ENCODE measurements at regions not wholly inside any gene's neighbourhood (a gene's known extent, or its start where the extent isn't known, plus 50 kb on each side); places are given as distances from the start of the nearest gene placed in this dataset.

GRCh38 chr11:70697701-70698100 is 299.4 kb downstream of the CTTN start:
- TF ChIP-seq TCF12 (IDR thresholded peaks at IDR 0.05; ENCODE audit: low read depth) (no peak), CREB1 (IDR thresholded peaks at IDR 0.05; ENCODE audit: low read depth) (no peak), RAD21 (IDR thresholded peaks at IDR 0.05; ENCODE audit: low read depth) (no peak), EGR1 (IDR thresholded peaks at IDR 0.05) (no peak), TEAD4 (IDR thresholded peaks at IDR 0.05) (no peak), USF1 (IDR thresholded peaks at IDR 0.05) (no peak), NFIC (IDR thresholded peaks at IDR 0.05) (no peak), EP300 (IDR thresholded peaks at IDR 0.05; ENCODE audit: borderline replicate concordance) (no peak), ZBTB7A (IDR thresholded peaks at IDR 0.05; ENCODE audit: low read depth) (no peak), FOXM1 (IDR thresholded peaks at IDR 0.05; ENCODE audit: borderline replicate concordance, low read depth) (no peak), CEBPB (IDR thresholded peaks at IDR 0.05) (no peak), YY1 (IDR thresholded peaks at IDR 0.05; ENCODE audit: low read depth) (no peak), TAF1 (IDR thresholded peaks at IDR 0.05; ENCODE audit: low read depth) (no peak)
- TF ChIP-seq, protein P1, sequence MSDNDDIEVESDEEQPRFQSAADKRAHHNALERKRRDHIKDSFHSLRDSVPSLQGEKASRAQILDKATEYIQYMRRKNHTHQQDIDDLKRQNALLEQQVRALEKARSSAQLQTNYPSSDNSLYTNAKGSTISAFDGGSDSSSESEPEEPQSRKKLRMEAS (IDR thresholded peaks at IDR 0.05): no peak
- TF ChIP-seq, protein P2, sequence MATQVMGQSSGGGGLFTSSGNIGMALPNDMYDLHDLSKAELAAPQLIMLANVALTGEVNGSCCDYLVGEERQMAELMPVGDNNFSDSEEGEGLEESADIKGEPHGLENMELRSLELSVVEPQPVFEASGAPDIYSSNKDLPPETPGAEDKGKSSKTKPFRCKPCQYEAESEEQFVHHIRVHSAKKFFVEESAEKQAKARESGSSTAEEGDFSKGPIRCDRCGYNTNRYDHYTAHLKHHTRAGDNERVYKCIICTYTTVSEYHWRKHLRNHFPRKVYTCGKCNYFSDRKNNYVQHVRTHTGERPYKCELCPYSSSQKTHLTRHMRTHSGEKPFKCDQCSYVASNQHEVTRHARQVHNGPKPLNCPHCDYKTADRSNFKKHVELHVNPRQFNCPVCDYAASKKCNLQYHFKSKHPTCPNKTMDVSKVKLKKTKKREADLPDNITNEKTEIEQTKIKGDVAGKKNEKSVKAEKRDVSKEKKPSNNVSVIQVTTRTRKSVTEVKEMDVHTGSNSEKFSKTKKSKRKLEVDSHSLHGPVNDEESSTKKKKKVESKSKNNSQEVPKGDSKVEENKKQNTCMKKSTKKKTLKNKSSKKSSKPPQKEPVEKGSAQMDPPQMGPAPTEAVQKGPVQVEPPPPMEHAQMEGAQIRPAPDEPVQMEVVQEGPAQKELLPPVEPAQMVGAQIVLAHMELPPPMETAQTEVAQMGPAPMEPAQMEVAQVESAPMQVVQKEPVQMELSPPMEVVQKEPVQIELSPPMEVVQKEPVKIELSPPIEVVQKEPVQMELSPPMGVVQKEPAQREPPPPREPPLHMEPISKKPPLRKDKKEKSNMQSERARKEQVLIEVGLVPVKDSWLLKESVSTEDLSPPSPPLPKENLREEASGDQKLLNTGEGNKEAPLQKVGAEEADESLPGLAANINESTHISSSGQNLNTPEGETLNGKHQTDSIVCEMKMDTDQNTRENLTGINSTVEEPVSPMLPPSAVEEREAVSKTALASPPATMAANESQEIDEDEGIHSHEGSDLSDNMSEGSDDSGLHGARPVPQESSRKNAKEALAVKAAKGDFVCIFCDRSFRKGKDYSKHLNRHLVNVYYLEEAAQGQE (IDR thresholded peaks at IDR 0.05; ENCODE audit: low read depth): no peak

- TF ChIP-seq EGR1 (IDR thresholded peaks at IDR 0.05) (no peak), CEBPB (IDR thresholded peaks at IDR 0.05) (no peak), USF1 (IDR thresholded peaks at IDR 0.05) (no peak), FOXM1 (IDR thresholded peaks at IDR 0.05; ENCODE audit: borderline replicate concordance, low read depth) (no peak), EP300 (IDR thresholded peaks at IDR 0.05; ENCODE audit: borderline replicate concordance) (no peak), TAF1 (IDR thresholded peaks at IDR 0.05; ENCODE audit: low read depth) (no peak), YY1 (IDR thresholded peaks at IDR 0.05; ENCODE audit: low read depth) (no peak), CREB1 (IDR thresholded peaks at IDR 0.05; ENCODE audit: low read depth) (no peak), TEAD4 (IDR thresholded peaks at IDR 0.05) (no peak), ZBTB7A (IDR thresholded peaks at IDR 0.05; ENCODE audit: low read depth) (no peak), TCF12 (IDR thresholded peaks at IDR 0.05; ENCODE audit: low read depth) (no peak), NFIC (IDR thresholded peaks at IDR 0.05) (no peak), RAD21 (IDR thresholded peaks at IDR 0.05; ENCODE audit: low read depth) (no peak)
- TF ChIP-seq, protein P2 (IDR thresholded peaks at IDR 0.05; ENCODE audit: low read depth): no peak
- TF ChIP-seq, protein P1 (IDR thresholded peaks at IDR 0.05): no peak
Observed at GRCh38 chr11:70698871-70699270, 300.5 kb downstream of the CTTN start.

DNA sequence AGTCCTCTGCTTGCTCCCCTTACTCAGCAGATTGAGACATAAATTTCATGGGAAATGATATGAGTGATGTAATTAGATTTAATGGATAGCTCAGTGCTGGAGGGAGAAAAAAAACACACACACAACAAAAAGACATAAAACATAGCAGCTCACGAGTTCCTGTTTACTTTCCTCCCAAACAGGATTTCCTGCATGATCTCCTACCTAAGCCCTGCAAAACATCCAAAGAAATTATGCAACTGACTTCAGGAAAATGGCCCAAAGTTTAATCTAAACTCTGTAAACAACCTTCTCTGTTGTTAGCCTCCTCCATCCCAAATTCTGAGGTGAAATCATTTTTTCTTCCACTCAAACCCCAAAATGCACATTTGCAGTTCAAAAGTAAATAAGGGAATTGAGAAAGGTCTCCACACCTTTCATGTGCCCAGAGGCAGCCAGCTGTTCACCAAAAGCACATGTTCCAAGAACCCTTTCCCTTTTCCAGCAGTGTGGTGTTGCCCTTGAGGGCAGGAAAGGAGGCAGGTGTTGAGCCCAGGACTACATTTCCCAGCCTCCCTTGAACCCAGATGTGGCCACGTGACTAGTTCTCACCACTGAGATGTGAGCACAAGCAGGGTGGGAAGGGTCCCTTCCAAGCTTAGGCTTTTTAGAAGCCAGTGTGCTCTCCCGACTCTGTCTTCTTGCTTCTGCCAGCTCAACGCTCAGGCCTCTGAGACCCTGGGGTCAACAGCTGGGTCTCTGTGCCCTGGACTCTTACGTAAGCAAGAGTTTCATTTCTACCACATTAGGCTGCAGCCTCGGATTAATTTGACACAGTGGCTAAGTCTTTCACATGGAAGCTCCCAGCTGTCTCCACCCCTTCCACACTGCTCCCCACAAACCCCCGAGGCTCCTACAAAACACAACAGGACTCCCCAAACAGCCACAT is 301.2 kb downstream of the CTTN start:
- TF ChIP-seq USF1 (IDR thresholded peaks at IDR 0.05) (peak; percentile 91), CREB1 (IDR thresholded peaks at IDR 0.05; ENCODE audit: low read depth) (no peak)

DNA sequence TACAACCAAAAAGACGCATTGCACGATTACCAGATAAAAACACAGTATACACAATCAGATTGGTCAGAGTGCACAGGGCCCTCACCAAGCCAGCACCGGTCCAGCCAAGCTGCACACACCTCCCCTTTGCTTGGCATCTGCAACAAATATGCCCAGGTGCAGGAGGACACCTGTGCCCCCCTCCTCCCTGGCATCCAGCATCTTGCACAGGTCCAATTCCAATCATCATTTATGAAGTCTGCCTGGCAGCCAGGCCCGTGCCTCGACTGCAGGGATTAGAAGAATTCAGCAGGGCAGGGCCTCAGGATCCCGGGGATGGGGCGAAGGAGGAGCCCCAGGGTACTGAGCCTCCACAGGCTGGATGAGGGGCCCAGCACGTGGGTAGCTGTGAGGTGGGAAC is 302.1 kb downstream of the CTTN start:
- TF ChIP-seq EGR1 (IDR thresholded peaks at IDR 0.05) (no peak), ZBTB7A (IDR thresholded peaks at IDR 0.05; ENCODE audit: low read depth) (no peak), EP300 (IDR thresholded peaks at IDR 0.05; ENCODE audit: borderline replicate concordance) (no peak), TCF12 (IDR thresholded peaks at IDR 0.05; ENCODE audit: low read depth) (no peak), USF1 (IDR thresholded peaks at IDR 0.05) (no peak), TAF1 (IDR thresholded peaks at IDR 0.05; ENCODE audit: low read depth) (no peak), YY1 (IDR thresholded peaks at IDR 0.05; ENCODE audit: low read depth) (no peak), CREB1 (IDR thresholded peaks at IDR 0.05; ENCODE audit: low read depth) (no peak)
- TF ChIP-seq, protein P2 (IDR thresholded peaks at IDR 0.05; ENCODE audit: low read depth): no peak
- TF ChIP-seq, protein P1 (IDR thresholded peaks at IDR 0.05): no peak
